PC-9 (cell line): ENCODE measurements at regions not wholly inside any gene's neighbourhood (a gene's known extent, or its start where the extent isn't known, plus 50 kb on each side); places are given as distances from the start of the nearest gene placed in this dataset.

Source experiments
- BruUV-seq: library from RNA; stranded (reverse); fragments of 400-500 nt; replicated peaks from 2 replicates; lab custom pipeline; 2021; lab: Mats Ljungman, UMichigan
- CTCF ChIA-PET: fragments of 300-600 bp; sonication (Branson Sonifier 250); formaldehyde crosslinking; loops from one replicate; lab custom pipeline; 2022; ENCODE audit warnings: antibody characterized with exemption; lab: Charles Lee
- POLR2A ChIA-PET: fragments of 300-600 bp; sonication (Branson Sonifier 250); formaldehyde crosslinking; loops from one replicate; lab custom pipeline; 2022; ENCODE audit warnings: antibody characterized with exemption; ENCODE audit not compliant: unreplicated experiment; lab: Charles Lee
- DNase-seq, 2 experiments: peaks; one replicate each; pipeline versions ENCODE4 v3.0.0 to v3.0.0-alpha.2; 2015 to 2022; ENCODE audit warnings: mixed read lengths in 1 of 2
- H2AFZ ChIP-seq: fragments of 200-600 bp; sonication (generic); 2 replicates; pipeline ENCODE4 v1.8.1; 2017; ENCODE audit warnings: antibody characterized with exemption
- H3F3A ChIP-seq: fragments of 200-600 bp; sonication (generic); 2 replicates; pipeline ENCODE4 v1.8.1; 2017; ENCODE audit warnings: antibody characterized with exemption, mild to moderate bottlenecking, low read depth; ENCODE audit not compliant: insufficient read depth
- H3K27ac ChIP-seq: fragments of 200-600 bp; sonication (generic); 2 replicates; pipeline ENCODE4 v1.6.1; 2016; ENCODE audit warnings: mixed run types
- H3K27me3 ChIP-seq: fragments of 200-600 bp; sonication (generic); 2 replicates; pipeline ENCODE4 v1.6.1; 2016; ENCODE audit warnings: low read depth, mixed run types; ENCODE audit not compliant: insufficient read depth
- H3K36me3 ChIP-seq: fragments of 200-600 bp; sonication (generic); 2 replicates; pipeline ENCODE4 v1.6.1; 2016; ENCODE audit warnings: low read depth, mixed run types
- H3K4me1 ChIP-seq: fragments of 200-600 bp; sonication (generic); replicated peaks from 2 replicates; pipeline ENCODE4 v1.6.1; 2016; ENCODE audit warnings: mixed run types; ENCODE audit not compliant: insufficient read depth
- H3K4me2 ChIP-seq: fragments of 200-600 bp; sonication (generic); 2 replicates; pipeline ENCODE4 v1.6.1; 2017; ENCODE audit warnings: mixed run types
- H3K4me3 ChIP-seq: fragments of 200-600 bp; sonication (generic); 2 replicates; pipeline ENCODE4 v1.6.1; 2016; ENCODE audit warnings: mixed run types
- H3K79me2 ChIP-seq: fragments of 200-600 bp; sonication (generic); 2 replicates; pipeline ENCODE4 v1.6.1; 2017; ENCODE audit warnings: low read depth, mixed run types
- H3K9me2 ChIP-seq: fragments of 200-600 bp; sonication (generic); 2 replicates; pipeline ENCODE4 v1.8.1; 2017; ENCODE audit warnings: mild to moderate bottlenecking; ENCODE audit not compliant: insufficient read depth
- H3K9me3 ChIP-seq: fragments of 200-600 bp; sonication (generic); 2 replicates; pipeline ENCODE4 v1.8.1; 2016; ENCODE audit warnings: low read depth; ENCODE audit not compliant: insufficient read depth
- H4K20me1 ChIP-seq: fragments of 200-600 bp; sonication (generic); 2 replicates; pipeline ENCODE4 v1.8.1; 2017; ENCODE audit not compliant: insufficient read depth
- CTCF ChIP-seq: fragments of 200-600 bp; sonication (generic); conservative IDR thresholded peaks from 2 replicates; pipeline ENCODE4 v1.6.1; 2017; ENCODE audit warnings: mixed run types, antibody characterized with exemption, mild to moderate bottlenecking, moderate library complexity
- EZH2 ChIP-seq: fragments of 200-600 bp; sonication (generic); IDR thresholded peaks from 2 replicates; pipeline ENCODE4 v1.8.0; 2017; ENCODE audit warnings: antibody characterized with exemption, low read depth
- intact Hi-C: fragments of 100-400 bp; cut with micrococcal nuclease; formaldehyde crosslinking; loops from one replicate; pipeline ENCODE4 v1.10.0; 2022; ENCODE audit not compliant: unreplicated experiment

- Histone ChIP-seq H3K36me3 (no peaks in the 10 kb centered on the region), H3K9me3 (no peaks in the 10 kb centered on the region), H3K27me3 (peaks cover 83% of the 10 kb centered on the region), H3K9me2 (no peaks in the 10 kb centered on the region), H3K4me1 (no peaks in the 10 kb centered on the region), H4K20me1 (no peaks in the 10 kb centered on the region), H3F3A (no peaks in the 10 kb centered on the region), H2AFZ (no peak overlapping the region), H3K4me2 (no peak overlapping the region), H3K4me3 (no peak overlapping the region), H3K79me2 (no peaks in the 10 kb centered on the region), H3K27ac (no peak overlapping the region)
- intact Hi-C loops, result no loop called here
- ChIA-PET CTCF (no interaction called here), POLR2A (no interaction called here)
- no TSS peak for BruUV-seq
- TF ChIP-seq CTCF (no peak), EZH2 (no peak)
- DNase-seq, result no peak
These were observed 832.5 kb downstream of the TBC1D22A start for GRCh38 chr22:47594836-47595521.

GRCh38 chr22:47593911-47594311 lies 831.5 kb downstream of the TBC1D22A start:
- TF ChIP-seq CTCF, result no peak
- no peak for TF ChIP-seq EZH2
- Histone ChIP-seq H3K4me1 (no peaks in the 10 kb centered on the region), H4K20me1 (no peaks in the 10 kb centered on the region), H3K27ac (no peak overlapping the region), H3K9me3 (no peaks in the 10 kb centered on the region), H3K4me3 (no peak overlapping the region), H3K36me3 (no peaks in the 10 kb centered on the region), H3K79me2 (no peaks in the 10 kb centered on the region), H3K4me2 (no peak overlapping the region), H2AFZ (no peak overlapping the region), H3K9me2 (no peaks in the 10 kb centered on the region), H3K27me3 (peaks cover 84% of the 10 kb centered on the region), H3F3A (no peaks in the 10 kb centered on the region)
- BruUV-seq, result no TSS peak
- CTCF ChIA-PET, result no interaction called here
- intact Hi-C loops, result no loop called here
- POLR2A ChIA-PET, result no interaction called here
- no peak for DNase-seq

GRCh38 chr22:47593291-47593690 lies 830.8 kb downstream of the TBC1D22A start:
- H3K4me3 ChIP-seq, result no peak overlapping the region
- no peaks in the 10 kb centered on the region for H4K20me1 ChIP-seq
- no peaks in the 10 kb centered on the region for H3K9me2 ChIP-seq
- no peaks in the 10 kb centered on the region for H3K79me2 ChIP-seq
- intact Hi-C loops, result no loop called here
- POLR2A ChIA-PET, result no interaction called here
- H3F3A ChIP-seq, result no peaks in the 10 kb centered on the region
- no peaks in the 10 kb centered on the region for H3K4me1 ChIP-seq
- H2AFZ ChIP-seq, result no peak overlapping the region
- BruUV-seq, result no TSS peak
- H3K9me3 ChIP-seq, result no peaks in the 10 kb centered on the region
- H3K27ac ChIP-seq, result no peak overlapping the region
- DNase-seq, result no peak
- H3K4me2 ChIP-seq, result no peak overlapping the region
- CTCF ChIA-PET, result no interaction called here
- H3K36me3 ChIP-seq, result no peaks in the 10 kb centered on the region
- peaks cover 82% of the 10 kb centered on the region for H3K27me3 ChIP-seq
- TF ChIP-seq CTCF, result no peak
- TF ChIP-seq EZH2, result no peak
